NCI-H1694 (cell line): ENCODE measurements at regions not wholly inside any gene's neighbourhood (a gene's known extent, or its start where the extent isn't known, plus 50 kb on each side); places are given as distances from the start of the nearest gene placed in this dataset.
"Not testable (repeated sequence)": the region's sequence is repeated elsewhere in the genome, so short reads cannot be mapped to it uniquely, and the experiment has no call there.

Experiments used
- DNase-seq: peaks from one replicate; lab custom pipeline; 2025; lab: John Stamatoyannopoulos, UW

- DNase-seq = no peak
Measured at GRCh38 chr16:62390214-62390613, 354.0 kb upstream of the CDH8 start.

GRCh38 chr16:62386411-62386810, 350.2 kb upstream of the CDH8 start:
- DNase-seq = no peak

- DNase-seq = no peak
Measured at GRCh38 chr16:62383941-62384340, 347.7 kb upstream of the CDH8 start.

GRCh38 chr16:62370445-62370844, 334.2 kb upstream of the CDH8 start:
- DNase-seq = no peak

GRCh38 chr16:62363501-62363900, 327.3 kb upstream of the CDH8 start:
- DNase-seq = no peak

GRCh38 chr16:62353355-62353754, 317.1 kb upstream of the CDH8 start:
- no peak for DNase-seq

- DNase-seq = no peak
Measured at GRCh38 chr16:62342216-62342615, 306.0 kb upstream of the CDH8 start.

GRCh38 chr16:62335356-62335755, 299.1 kb upstream of the CDH8 start:
- DNase-seq = no peak

- DNase-seq = no peak
Measured at GRCh38 chr16:62321606-62322005, 285.4 kb upstream of the CDH8 start.

- no peak for DNase-seq
Measured at GRCh38 chr16:62298600-62298999, 262.4 kb upstream of the CDH8 start.

GRCh38 chr16:62294213-62294972, 258.2 kb upstream of the CDH8 start:
- no peak for DNase-seq

- no peak for DNase-seq
Measured at GRCh38 chr16:62288990-62289629, 252.9 kb upstream of the CDH8 start.

GRCh38 chr16:62280506-62280905, 244.3 kb upstream of the CDH8 start:
- no peak for DNase-seq

- no peak for DNase-seq
Measured at GRCh38 chr16:62277942-62278341, 241.7 kb upstream of the CDH8 start.

GRCh38 chr16:62276637-62277036, 240.4 kb upstream of the CDH8 start:
- DNase-seq = no peak

GRCh38 chr16:62272035-62272434, 235.8 kb upstream of the CDH8 start:
- no peak for DNase-seq

- DNase-seq = no peak
Measured at GRCh38 chr16:62261760-62262159, 225.5 kb upstream of the CDH8 start.

GRCh38 chr16:62258931-62259435, 222.7 kb upstream of the CDH8 start:
- DNase-seq = not testable (repeated sequence)

- no peak for DNase-seq
Measured at GRCh38 chr16:62256406-62256805, 220.2 kb upstream of the CDH8 start.

GRCh38 chr16:62254847-62255246, 218.6 kb upstream of the CDH8 start:
- DNase-seq = no peak

GRCh38 chr16:62254372-62254771, 218.1 kb upstream of the CDH8 start:
- DNase-seq = no peak

- DNase-seq = no peak
Measured at GRCh38 chr16:62253966-62254365, 217.7 kb upstream of the CDH8 start.

GRCh38 chr16:62249069-62249468, 212.8 kb upstream of the CDH8 start:
- DNase-seq = no peak

- no peak for DNase-seq
Measured at GRCh38 chr16:62240722-62241121, 204.5 kb upstream of the CDH8 start.
